Astrocyte of the hippocampus (primary cell): ENCODE measurements at regions not wholly inside any gene's neighbourhood (a gene's known extent, or its start where the extent isn't known, plus 50 kb on each side); places are given as distances from the start of the nearest gene placed in this dataset.
"Not testable (repeated sequence)": the region's sequence is repeated elsewhere in the genome, so short reads cannot be mapped to it uniquely, and the experiment has no call there.

Experiments
- DNase-seq: peaks from one replicate; pipeline ENCODE4 v3.0.0; 2011; ENCODE audit warnings: low read depth, low spot score

DNA sequence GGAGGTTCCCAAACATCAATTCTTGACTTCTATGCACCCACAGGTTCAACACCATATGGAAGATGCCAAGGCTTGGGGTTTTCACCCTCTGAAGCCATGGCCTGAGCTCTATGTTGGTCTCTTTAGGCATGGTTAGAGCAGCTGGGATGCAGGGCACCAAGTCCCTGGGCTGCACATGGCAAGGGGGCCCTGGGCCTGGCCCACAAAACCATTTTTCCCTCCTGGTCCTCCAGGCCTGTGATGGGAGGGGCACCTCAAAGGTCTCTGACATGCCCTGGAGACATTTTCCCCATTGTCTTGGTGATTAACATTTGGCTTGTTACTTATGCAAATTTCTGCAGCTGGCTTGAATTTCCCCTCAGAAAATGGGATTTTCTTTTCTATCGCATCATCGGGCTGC lies 480.5 kb upstream of the IRAK1BP1 start:
- not testable (repeated sequence) for DNase-seq

DNA sequence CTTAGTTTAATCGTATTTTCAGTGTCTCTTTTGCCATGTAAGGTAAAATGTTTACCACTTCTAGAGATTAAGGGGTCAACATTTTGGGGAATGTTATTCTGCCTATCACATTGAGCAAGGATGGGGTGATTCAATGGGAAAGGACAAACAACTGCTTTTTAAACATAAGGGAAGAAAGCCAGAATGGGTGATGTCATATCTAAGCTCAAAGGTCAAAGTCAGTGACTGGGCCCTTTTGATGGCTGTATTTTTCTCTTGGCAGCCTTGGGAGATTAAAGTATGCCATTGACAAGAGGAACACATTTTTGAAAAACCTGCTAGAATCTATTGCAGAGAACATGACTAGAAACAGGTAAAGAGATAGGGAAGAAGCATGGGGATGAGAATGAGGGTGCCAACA lies 477.3 kb upstream of the IRAK1BP1 start:
- DNase-seq, result no peak

DNA sequence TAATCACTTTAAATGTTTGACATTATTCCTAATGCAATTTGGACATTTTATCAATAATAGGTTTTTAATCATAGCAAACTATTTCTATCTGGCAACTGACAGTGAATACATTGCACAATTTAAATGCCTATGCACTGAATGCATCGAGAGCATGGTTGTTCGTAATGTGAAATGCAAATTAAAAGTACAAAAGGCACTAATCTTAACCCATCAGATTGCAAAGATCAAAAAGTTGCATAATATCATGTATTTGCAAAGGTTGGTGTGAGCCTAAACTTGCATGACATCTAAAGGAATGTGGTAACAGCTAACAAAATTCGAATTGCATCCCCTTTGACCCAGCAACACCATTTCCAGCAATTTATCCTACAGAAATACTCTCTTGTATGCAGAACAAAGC lies 469.9 kb upstream of the IRAK1BP1 start:
- no peak for DNase-seq

DNA sequence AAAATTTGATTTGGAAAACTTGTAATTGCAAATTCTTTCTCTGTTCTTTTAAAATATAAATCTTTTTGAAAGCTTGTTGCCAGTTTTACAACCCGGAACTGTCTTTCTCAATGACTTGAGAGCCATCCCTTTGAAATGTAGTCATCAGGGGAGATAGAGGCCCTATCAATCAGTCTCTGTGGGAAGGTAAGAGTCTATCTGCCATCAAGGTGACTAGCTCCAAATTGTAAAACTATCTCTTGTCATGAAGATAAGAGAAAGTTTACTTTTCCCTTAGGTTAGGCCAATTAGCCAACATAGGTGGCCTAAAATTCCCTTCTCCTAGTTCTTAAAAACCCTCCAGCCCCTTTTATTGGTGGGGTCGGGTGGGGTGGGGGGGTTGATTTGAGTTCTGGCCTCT lies 469.1 kb upstream of the IRAK1BP1 start:
- DNase-seq, result no peak

DNA sequence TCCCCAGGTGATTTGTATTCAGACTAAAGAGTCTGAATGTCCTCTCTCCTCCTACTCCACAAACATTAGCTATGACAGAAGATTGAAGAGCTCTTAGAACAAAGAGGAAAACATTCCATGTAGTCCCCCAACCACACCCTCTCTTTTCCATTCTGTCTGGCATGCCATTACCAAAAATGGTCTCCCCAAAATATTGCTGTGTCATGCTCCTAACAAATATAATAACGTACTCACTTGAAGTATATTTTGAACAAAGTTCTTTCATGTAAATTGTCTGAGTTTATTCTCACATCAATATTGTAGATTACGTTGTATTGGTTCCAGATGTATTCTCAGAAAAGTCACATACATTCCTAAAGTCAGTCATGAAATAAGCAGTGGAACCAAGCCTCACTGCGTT lies 467.3 kb upstream of the IRAK1BP1 start:
- no peak for DNase-seq

DNA sequence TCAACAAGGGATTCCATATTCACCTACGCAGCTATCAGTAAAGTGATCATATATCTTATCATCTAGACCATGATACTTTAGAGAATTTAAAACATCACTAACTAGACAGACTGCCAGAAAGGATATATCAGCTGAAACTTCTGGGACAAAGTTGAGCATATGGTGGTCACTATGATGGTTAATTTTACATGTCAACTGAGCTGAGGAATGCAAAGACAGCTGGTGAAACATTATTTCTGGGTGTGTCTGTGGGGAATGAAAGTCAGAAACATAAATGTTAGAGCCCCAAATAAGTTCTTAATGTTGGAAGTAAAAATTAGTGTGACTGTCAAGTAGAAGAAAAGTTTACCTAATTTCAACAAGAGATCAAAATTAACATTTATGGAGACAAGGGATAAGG lies 440.0 kb upstream of the IRAK1BP1 start:
- no peak for DNase-seq

DNA sequence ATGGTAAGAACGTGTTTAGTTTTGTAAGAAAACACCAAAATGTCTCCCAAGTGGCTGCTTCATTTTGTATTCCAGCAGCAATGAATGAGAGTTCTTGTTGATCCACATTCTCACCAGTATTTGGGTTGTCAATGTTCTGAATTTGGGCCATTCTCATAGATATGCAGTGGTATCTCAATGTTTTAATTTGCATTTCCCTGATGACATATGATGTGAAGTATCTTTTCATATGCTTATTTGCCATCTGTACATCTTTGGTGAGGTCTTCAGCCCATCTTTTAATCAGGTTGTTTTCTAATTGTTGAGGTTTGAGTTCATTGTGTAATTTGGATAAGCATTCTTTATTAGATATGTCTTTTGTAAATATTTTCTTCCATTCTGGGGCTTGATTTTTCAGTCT lies 436.8 kb upstream of the IRAK1BP1 start:
- no peak for DNase-seq

DNA sequence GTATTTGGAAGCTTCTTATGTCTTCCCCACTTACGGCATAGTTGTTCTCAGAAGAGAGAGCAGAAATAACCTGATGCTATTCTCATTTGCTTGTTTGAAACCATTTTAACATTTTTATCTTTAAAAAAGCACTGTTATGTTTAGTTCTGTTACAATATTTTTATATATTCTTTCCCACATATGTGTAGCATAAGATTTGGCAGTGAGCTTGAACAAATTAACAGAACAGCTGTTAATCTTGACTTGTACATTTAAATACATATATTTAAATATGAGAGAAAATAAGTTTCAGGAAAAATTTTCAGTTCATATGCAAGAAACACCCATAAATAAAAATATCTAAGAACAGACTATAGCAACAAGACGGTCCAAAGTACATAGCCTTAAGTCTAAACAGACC lies 431.7 kb upstream of the IRAK1BP1 start:
- no peak for DNase-seq

DNA sequence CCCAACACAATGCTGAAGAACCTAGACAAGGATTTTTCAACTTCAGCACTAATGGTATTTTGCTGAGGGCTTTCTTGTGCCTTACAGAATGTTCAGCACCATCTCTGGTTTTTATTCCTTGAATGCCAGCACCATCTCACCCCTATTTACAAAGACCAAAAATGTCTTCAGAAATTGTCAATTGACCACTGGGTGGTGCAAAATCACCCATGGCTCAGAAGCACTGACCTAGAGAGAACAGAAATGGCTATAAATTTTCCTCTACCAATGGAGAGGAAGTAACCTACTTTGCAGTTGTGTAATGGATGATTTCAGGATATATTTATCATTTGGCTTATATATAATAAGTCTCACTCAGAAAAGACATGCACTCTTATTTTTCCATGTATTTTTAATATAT lies 431.0 kb upstream of the IRAK1BP1 start:
- DNase-seq, result peak; percentile 31

DNA sequence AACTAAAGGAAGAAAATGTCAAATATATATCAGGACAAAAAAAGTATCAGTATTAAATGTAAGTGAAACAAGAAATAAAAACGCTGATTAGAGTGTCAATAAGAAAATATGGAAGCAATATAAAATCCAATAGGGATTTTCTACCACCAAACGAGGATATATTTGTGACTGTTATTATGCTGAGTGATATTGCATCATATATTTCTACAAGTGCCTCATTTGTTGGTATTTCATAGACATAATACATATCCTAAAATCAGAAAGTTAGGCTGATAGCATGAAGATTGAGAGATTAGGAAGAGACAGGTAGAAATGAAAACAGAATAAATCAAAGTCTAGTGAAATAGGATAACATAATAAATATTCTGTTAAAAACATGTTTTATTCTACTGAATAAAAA lies 429.2 kb upstream of the IRAK1BP1 start:
- DNase-seq, result no peak

DNA sequence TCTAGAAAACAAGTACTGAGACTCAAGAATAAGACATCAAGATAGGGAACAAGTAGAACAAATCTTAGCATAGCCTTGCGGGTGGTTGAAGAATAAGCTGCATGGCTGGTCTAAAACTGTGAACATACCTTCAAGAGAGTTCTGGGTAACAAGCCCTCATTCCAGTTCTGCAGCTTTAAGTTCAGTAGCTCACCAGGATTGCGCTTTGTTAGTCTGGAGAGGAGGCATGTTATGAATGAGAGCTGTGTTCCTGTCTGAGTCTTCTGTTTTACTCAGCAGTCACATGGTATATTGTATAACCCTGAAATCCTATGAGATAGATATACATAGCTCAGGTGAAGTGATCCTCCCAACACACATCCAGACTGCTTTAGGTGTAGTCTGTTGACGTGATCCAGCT lies 406.6 kb upstream of the IRAK1BP1 start:
- DNase-seq, result no peak

DNA sequence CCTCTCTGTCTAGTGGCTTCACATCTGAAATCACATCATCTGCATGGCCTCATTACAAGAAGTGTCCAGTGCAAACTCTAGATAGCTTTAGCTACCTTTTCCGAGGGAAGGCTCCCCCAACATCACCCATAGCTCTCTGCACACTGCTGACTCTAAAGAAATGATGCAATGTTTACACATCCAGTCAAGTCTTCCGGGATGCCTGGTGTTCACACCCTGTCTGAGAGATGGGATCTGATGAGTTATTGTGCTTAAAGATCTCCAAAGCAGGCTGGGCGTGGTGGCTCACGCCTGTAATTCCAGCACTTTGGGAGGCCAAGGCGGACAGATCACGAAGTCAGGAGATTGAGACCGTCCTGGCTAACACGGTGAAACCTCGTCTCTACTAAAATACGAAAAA lies 404.6 kb upstream of the IRAK1BP1 start:
- no peak for DNase-seq

DNA sequence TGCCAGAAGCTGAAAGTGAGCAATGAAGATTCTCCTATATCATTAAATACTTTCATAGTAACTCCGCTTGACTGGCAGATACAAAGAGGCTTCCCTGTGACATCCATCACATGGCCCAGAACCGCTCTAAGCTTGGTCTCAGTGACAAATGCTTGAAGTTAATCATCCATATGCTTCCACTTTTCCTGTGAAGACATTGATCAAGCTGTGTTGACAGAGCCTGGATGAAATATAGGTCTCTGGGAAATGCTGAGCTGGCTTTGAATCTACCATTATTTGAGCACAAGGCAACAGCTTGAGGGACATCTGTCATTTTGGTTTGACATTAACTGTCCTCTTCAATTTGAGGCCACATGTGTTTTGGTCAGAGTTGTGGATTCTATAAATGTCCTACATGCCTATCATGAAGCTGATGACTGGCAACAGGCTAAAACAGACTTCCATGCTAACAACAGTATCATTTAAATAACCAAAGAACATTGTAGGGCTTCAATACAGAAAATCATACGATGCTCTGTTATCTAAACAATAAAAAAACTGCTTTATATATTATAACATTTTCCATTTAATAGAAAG lies 402.2 kb upstream of the IRAK1BP1 start:
- no peak for DNase-seq

DNA sequence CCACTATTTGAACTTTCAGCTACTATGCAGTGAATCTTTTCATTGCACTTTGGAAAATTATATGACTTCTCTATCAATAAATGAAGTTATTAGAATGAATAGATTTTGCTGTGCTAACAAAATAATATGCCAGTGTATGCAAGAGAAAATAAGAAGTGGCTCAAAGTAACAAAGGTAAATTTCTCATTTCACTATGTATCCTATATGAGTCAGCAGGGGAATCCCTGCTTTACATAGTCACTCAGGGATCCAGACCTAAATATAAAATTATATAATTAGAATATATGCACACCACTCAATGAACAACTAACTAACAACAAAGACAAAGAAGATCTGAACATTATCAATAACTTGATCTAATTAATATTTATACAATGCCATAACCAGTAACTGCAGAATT lies 390.8 kb upstream of the IRAK1BP1 start:
- DNase-seq, result no peak

DNA sequence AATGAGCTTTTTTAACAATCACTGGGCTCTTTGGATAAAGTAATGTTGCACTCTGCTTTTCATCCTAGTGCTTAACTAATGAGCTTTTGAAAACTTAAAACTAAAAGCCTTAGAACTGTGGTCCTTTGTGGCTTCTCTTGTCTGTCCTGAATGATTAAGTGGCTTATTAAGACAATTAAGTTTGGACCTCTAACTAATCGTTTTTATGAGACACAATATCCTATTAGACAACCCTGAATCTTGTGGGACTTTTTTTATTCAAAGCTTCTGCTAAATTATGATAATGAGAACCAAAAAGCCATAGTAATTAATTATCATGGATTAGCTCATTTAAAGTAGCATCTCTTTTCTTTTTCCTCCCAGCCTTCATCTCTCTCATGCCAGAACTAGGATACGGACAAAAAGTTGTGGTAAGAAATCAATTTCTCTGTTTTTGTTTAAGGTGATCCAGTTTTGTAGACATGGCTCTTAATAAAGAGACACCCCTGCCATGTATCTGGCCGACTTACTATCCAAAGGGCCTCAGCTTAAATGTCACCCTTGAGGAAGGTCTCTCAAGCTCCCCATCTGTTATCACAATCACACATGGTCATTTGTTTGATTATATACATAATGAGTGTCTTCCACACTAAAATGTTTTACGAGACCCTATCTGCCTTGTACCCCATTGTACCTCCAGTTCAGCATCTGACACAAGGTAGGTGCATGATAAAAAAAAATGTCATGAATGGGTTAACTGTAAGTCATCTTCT lies 384.4 kb upstream of the IRAK1BP1 start:
- no peak for DNase-seq

DNA sequence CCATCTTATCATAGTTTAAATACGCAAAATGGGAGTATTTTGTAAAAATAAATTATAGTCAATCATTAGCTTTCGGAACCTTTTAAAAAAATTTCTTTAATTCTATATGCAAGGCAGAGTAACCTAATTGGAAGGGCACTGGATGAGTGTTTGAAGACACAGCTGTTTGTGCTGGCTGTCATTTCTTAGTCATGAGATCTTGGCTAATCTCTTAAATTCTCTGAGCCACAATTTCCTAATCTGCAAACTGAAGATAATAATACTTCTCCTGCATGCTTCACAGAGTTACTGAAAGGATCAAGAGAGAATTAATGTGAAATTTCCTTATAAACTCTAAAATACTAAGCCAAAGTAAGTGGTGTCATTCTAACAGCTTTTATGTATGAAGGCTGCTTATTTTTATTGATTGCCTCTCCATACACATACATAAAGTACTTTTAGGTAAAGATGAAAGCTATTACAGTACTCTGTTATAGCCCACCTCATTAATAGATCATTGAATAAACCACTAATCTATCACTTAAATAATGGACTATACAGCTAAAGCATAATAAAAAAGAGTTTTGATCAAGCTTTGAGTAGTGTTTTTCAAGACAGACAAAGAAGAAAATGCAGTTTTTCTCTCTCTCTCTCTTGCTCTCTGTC lies 383.7 kb upstream of the IRAK1BP1 start:
- no peak for DNase-seq

DNA sequence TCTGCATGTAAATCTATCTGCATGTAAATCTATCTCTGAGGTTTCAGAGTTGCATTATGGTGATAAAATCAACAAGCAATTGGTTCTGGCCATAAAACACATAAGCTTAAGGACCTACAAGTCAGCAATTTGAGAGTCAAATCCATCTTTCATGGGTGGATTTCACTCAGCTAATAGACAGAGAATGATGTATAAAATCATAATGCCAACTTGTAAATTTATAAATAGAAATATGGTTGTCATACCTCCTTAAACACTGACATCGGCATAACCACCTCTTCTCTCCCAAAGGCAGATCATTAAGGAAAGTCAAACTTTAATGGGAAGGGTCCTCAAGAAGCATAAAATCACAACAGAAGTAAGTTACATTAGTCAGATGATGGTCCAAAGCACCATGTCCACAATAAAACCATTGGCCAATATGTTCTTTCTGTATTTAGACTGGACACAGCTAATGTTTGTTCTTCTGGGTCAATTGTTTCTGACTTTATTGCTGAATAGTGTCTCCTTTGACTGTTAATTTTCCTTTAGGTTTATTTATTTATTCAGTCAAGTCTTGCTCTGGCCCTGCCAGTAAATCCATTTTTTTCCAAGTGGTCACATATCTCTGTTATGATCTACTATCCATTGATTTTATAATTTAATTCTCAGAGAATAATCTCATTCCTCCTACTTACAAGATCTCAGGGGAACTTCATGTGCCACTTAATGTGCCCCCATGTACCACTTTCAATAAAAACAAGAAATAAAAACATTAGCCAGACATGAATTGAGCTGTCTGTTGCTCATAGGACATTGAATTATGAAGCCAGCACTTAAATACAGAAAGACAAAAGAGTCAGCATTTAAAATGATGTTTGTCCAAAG lies 382.9 kb upstream of the IRAK1BP1 start:
- DNase-seq, result no peak

DNA sequence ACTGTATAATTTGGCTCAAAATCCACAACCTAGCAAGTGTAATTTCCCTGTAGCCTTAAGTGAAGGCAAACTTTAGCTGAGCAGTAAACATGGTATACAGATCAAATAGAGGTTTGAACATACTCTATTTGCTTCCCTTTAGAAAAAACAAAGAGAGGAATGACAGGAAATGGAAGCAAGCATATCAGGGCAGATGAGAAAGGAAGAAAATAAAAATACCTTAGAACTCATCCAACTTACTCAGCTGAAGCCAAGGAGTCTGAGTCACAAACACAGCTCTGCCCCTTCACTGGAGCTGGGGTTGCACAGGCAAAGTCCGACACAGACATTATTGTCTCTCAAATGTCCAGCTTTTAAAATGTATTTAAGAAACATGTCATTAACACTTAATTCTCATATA lies 379.9 kb upstream of the IRAK1BP1 start:
- peak; percentile 26 for DNase-seq

DNA sequence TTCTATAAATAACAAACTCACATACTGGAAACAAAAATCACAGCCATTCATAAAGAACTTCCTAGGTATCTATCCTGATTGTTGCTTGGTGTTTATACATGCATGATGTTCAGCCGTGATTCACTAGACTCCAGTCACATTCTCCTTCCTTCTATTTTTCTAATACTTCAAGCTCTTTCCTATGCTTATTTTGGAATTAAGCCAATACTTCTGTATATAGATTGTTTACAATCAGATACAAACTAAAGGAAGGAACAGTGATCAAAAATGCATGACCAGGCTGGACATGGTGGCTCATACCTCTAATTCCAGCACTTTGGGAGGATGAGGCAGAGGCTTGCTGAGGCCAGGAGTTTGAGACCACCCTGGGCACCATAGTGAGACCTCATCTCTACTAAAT lies 377.5 kb upstream of the IRAK1BP1 start:
- peak; percentile 6 for DNase-seq

DNA sequence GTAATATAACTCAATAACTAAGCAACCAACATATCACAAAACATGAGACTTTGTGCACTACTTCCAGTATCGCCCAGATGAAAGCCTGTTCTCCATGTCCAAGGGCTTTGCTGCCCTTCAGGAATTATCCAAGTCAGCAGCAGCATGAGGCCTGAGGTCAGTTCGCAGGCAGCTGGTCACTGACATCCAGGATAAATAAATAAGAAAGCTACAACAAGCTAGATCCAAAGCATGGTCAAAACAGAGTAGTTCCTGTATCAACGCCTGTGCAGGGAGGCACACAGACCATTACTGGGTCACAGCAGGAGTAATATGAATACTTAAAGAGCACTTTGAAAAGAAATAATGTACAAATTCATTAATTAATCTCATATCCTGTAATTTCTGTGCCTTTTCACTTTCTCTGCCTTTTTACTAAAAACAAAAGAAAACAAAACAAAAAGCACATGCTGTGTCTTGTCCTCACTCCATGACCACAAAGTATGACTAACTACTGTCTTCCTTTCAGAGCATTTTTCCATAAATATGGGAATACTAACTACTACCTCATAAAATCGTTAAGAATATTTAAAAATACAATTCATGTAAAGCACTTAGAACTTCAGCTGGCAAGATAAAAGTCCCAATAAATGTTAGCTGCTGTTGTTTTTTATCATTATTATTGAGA lies 374.9 kb upstream of the IRAK1BP1 start:
- peak; percentile 11 for DNase-seq

DNA sequence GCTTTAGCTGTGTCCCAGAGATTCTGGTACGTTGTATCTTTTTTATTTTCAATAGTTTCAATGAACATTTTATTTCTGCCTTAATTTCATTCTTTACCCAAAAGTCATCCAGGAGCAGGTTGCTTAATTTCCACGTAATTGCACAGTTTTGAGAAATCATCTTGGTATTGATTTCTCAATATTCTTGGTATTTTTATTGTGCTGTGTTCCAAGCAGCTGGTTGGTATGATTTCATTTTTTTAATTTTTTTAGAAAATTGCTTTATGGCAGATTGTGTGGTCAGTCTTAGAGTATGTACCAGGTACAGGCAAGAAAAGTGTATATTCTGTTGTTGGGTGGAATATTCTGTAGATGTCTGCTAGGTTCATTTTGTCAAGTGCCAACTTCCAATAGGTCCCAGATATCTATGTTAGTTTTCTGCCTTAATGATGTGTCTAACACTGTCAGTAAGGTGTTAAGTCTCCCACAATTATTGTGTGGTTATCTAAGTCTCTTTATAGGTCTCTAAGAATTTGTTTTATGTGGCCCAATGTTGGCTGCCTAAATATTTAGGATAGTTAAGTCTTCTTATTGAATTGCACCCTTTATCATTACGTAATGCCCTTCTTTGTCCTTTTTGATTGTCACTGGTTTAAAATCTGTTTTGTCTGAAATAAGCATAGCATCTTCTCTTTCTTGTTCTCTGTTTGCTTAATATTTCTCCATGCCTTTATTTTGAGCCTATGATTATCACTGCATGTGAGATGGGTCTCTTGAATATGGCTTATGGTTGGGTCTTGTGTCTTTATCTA lies 366.9 kb upstream of the IRAK1BP1 start:
- DNase-seq, result no peak
